ENCODE measurements at regions not wholly inside any gene's neighbourhood (a gene's known extent, or its start where the extent isn't known, plus 50 kb on each side); places are given as distances from the start of the nearest gene placed in this dataset.

- TF ChIP-seq CTCF (IDR thresholded peaks at IDR 0.05; ENCODE audit: poor library complexity, severe bottlenecking) (no peak), SMC3 (conservative IDR thresholded peaks at IDR 0.05; ENCODE audit: poor library complexity) (no peak), REST (IDR thresholded peaks at IDR 0.05; ENCODE audit: borderline replicate concordance) (no peak), EP300 (conservative IDR thresholded peaks at IDR 0.05; ENCODE audit: poor library complexity, severe bottlenecking) (no peak)
Observed at GRCh38 chr13:80496721-80497397, 155.9 kb upstream of the SPRY2 start.
